Coronary artery (tissue), 2 donors: ENCODE measurements at regions not wholly inside any gene's neighbourhood (a gene's known extent, or its start where the extent isn't known, plus 50 kb on each side); places are given as distances from the start of the nearest gene placed in this dataset.

Experiments
- DNase-seq: peaks from one replicate; pipeline ENCODE4 v3.0.0-alpha.2; 2017; ENCODE audit warnings: low spot score
- H3K27ac ChIP-seq, 2 donors: fragments of 200-600 bp; sonication (generic); one replicate each; pipeline ENCODE4 v1.5.1; 2016 to 2019
- H3K4me3 ChIP-seq: fragments of 200-600 bp; sonication (generic); 2 replicates; pipeline ENCODE4 v1.5.1; 2016; ENCODE audit warnings: mild to moderate bottlenecking, moderate library complexity
- TF ChIP-seq, protein P1 (sequence below): fragments of 200-600 bp; sonication (generic); IDR thresholded peaks from one replicate; pipeline ENCODE4 v1.5.1; 2019; ENCODE audit warnings: antibody characterized with exemption

DNA sequence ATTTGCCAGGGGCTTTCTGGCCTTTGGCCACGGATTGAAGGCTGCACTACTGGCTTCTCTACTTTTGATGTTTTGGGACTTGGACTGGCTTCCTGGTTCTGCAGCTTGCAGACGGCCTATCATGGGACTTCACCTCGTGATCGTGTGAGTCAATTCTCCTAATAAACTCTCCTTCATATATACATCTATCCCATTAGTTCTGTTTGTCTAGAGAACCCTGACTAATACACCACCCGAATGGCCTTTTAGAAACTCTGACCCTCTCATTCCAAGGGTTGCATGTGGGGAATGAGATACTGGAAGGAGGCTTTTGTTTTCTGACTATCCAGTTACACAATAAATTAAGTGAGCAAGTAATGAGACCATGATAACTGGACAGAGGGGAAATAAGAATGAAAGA lies 430.7 kb downstream of the CDH2 start:
- Histone ChIP-seq H3K27ac (no peak overlapping the region), H3K4me3 (no peak overlapping the region)
- TF ChIP-seq, protein P1, sequence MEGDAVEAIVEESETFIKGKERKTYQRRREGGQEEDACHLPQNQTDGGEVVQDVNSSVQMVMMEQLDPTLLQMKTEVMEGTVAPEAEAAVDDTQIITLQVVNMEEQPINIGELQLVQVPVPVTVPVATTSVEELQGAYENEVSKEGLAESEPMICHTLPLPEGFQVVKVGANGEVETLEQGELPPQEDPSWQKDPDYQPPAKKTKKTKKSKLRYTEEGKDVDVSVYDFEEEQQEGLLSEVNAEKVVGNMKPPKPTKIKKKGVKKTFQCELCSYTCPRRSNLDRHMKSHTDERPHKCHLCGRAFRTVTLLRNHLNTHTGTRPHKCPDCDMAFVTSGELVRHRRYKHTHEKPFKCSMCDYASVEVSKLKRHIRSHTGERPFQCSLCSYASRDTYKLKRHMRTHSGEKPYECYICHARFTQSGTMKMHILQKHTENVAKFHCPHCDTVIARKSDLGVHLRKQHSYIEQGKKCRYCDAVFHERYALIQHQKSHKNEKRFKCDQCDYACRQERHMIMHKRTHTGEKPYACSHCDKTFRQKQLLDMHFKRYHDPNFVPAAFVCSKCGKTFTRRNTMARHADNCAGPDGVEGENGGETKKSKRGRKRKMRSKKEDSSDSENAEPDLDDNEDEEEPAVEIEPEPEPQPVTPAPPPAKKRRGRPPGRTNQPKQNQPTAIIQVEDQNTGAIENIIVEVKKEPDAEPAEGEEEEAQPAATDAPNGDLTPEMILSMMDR: no peak
- DNase-seq: no peak

DNA sequence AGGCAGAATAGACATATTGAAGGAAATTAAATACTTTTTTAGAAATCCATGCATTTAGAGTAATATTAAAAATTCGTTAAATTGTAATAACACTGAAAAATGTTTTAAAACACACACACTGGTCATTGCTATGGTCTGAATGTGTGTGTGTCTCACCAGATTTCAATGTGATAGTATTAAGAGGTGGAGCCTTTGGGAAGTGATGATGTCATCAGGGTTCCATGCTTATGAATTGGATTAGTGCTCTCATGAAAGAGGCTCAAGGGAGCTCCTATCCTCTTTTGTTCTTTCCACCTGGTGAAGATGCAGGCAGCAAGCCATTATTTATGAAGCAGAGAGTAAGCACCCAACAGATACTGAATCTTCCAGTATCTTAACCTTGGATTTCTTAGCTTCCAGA lies 441.8 kb downstream of the CDH2 start:
- DNase-seq: no peak
- TF ChIP-seq, protein P1: no peak
- Histone ChIP-seq H3K4me3 (no peak overlapping the region), H3K27ac (no peak overlapping the region)

DNA sequence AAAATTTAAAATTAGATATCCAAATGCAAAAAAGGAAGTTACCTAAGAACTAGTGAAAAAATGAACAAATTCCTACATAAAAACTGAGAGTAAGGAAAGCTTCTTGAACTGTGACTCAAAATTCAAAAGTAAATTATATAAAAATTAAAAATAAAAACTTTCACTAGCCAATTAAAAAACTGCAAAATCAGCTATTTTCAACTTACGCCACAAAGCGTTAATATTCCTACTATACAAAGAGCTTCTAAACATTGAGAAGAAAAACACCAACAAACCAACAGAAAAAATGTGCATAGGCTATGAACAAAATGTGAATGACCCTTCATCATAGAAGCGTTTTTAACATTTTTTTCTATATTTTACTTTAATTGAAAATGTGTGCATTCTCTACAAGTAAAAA lies 445.7 kb downstream of the CDH2 start:
- no peak for DNase-seq
- no peak overlapping the region for H3K27ac ChIP-seq

DNA sequence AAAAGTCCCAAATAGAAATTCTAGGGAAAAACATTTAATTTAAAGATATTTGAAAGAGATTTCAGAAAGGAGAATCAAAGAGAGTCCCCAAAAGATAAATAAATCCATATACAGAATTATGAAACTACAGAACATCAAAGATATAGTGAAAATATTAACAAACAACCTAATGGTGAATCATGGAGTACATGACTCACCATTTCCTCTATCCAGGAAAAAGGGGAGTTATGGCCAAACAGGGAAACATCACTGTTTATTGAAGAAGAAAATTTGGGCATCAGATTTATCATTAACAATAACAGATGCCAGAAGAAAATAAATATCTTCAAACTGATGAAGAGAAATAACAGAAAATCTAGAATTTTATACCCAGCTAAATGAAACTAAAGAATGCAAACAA lies 448.3 kb downstream of the CDH2 start:
- Histone ChIP-seq H3K4me3 (no peak overlapping the region), H3K27ac (no peak overlapping the region)
- no peak for DNase-seq
- TF ChIP-seq, protein P1: no peak

More for the DNA sequence above, 445.7 kb downstream of the CDH2 start:
- TF ChIP-seq, protein P1: no peak
- no peak overlapping the region for H3K4me3 ChIP-seq

DNA sequence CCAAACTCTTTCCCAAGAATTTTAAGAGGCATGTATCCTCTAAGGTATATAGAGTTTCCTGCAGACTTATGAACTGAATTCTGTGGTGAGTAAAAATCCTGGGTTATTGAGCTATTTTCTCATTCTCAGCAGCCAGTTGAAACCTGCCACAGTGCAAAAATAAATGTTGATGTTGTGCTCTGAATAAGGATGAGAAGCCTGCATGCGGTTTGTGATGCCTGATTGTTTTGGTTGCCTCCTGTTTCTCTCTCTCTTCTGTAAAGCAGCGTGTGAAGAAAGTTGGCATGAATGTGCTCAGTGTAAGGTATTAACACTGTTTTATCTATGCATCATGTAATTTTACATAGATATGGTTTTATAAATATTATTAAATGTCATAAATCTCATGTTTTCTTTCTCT lies 452.6 kb downstream of the CDH2 start:
- Histone ChIP-seq H3K27ac (no peak overlapping the region), H3K4me3 (no peak overlapping the region)
- TF ChIP-seq, protein P1: no peak
- DNase-seq: no peak

DNA sequence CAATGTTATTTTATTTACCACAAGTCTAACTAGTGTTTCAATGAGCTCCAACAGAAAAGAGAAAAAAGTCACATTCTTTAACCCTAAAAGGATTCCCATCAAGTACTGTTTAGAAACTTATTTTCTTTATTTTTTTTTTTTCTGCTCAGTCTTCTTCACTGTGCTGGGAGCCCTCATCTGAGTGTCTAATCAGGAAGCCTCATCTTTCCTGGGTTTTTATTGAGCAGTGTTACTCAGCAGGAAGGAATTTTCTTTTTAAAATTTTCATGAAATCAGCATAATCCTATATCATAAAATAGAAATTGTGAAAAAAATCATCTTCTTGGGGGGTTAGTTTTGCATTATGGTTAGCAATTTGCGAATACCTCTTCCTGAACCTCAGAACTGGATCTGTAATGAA lies 453.8 kb downstream of the CDH2 start:
- TF ChIP-seq, protein P1: no peak
- Histone ChIP-seq H3K27ac (no peak overlapping the region), H3K4me3 (no peak overlapping the region)
- DNase-seq: no peak

DNA sequence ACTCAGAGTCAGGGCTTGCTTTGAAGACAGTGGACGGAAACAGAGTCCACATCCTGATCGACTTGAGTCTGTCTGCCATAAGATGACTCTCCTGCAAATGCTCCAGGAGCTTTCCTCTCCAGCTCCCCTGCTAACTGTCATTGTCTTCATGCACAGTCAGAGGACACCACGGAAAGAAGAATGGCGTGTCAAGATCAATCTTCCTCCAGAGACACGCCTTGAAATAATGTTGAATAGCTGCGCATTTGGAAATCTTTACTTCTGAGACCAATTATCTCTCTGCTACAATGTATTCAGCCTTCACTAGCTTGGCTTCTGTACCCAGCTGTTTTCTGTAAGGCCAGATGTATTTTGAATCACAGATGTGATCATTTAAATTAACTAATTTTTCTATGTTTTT lies 457.2 kb downstream of the CDH2 start:
- Histone ChIP-seq H3K4me3 (no peak overlapping the region), H3K27ac (no peak overlapping the region)
- TF ChIP-seq, protein P1: no peak
- no peak for DNase-seq
